Natural killer cell (primary cell): ENCODE measurements at regions not wholly inside any gene's neighbourhood (a gene's known extent, or its start where the extent isn't known, plus 50 kb on each side); places are given as distances from the start of the nearest gene placed in this dataset.

Experiments
- ATAC-seq, 3 donors: fragments of 150-1000 bp in 2 of 3; fragments of 200-7000 bp in 1 of 3; cut with Tn5 transposase; 1 replicate in 1 of 3; 2 replicates in 2 of 3; pipeline ENCODE4 v1.10.0; 2021; ENCODE audit warnings: mild to moderate bottlenecking in 2 of 3, moderate library complexity in 2 of 3
- DNase-seq, 2 donors: peaks; one replicate each; pipeline versions ENCODE4 v3.0.0 to v3.0.0-alpha.2; 2013 to 2021; ENCODE audit warnings: mixed read lengths in 1 of 2
- H3K27ac ChIP-seq: one replicate; pipeline ENCODE4 v1.5.1; 2013; ENCODE audit warnings: mild to moderate bottlenecking, low read length
- H3K27me3 ChIP-seq: one replicate; pipeline ENCODE4 v1.6.1; 2013; ENCODE audit warnings: low read length; ENCODE audit not compliant: control insufficient read depth, insufficient read depth
- H3K36me3 ChIP-seq: one replicate; pipeline ENCODE4 v1.6.1; 2013; ENCODE audit warnings: low read length; ENCODE audit not compliant: control insufficient read depth, insufficient read depth
- H3K4me1 ChIP-seq: one replicate; pipeline ENCODE4 v1.6.1; 2013; ENCODE audit warnings: low read length; ENCODE audit not compliant: control insufficient read depth, insufficient read depth
- H3K4me3 ChIP-seq: one replicate; pipeline ENCODE4 v1.5.1; 2013; ENCODE audit warnings: low read length
- H3K9me3 ChIP-seq: one replicate; pipeline ENCODE4 v1.6.1; 2013; ENCODE audit warnings: low read length; ENCODE audit not compliant: control insufficient read depth, insufficient read depth
- H3K27ac Mint-ChIP-seq, 2 donors: one replicate each; pipeline ENCODE4 v1.8.0; 2022; ENCODE audit warnings: mild to moderate bottlenecking in 2 of 2, mixed read lengths in 2 of 2, moderate library complexity in 1 of 2
- H3K27me3 Mint-ChIP-seq, 2 donors: one replicate each; pipeline ENCODE4 v1.8.0; 2022; ENCODE audit warnings: low read depth in 2 of 2, mixed read lengths in 2 of 2
- H3K36me3 Mint-ChIP-seq: one replicate; pipeline ENCODE4 v1.8.0; 2022; ENCODE audit warnings: mixed read lengths
- H3K4me1 Mint-ChIP-seq, 2 donors: one replicate each; pipeline ENCODE4 v1.8.0; 2022; ENCODE audit warnings: mixed read lengths in 2 of 2
- H3K4me3 Mint-ChIP-seq: one replicate; pipeline ENCODE4 v1.8.0; 2022; ENCODE audit warnings: mild to moderate bottlenecking, moderate library complexity, mixed read lengths
- H3K9me3 Mint-ChIP-seq, 2 donors: one replicate each; pipeline ENCODE4 v1.8.0; 2022; ENCODE audit warnings: mixed read lengths in 2 of 2
- CTCF ChIP-seq: fragments of 200-600 bp; IDR thresholded peaks from one replicate; pipeline ENCODE4 v1.8.0; 2022; ENCODE audit warnings: antibody characterized with exemption
- WGBS: methylation state at CpG from one replicate; pipeline ENCODE4 v1.1.7; 2013; ENCODE audit warnings: missing lambda C conversion rate; ENCODE audit not compliant: insufficient coverage; 5-methylcytosine and 5-hydroxymethylcytosine counted together
- intact Hi-C: fragments of 100-400 bp; cut with micrococcal nuclease; formaldehyde crosslinking; loops from one replicate; pipeline ENCODE4 v1.14.2; 2022

GRCh38 chr17:31788571-31788946 is 70.5 kb downstream of the COPRS start:
- H3K27me3 ChIP-seq = no peaks in the 10 kb centered on the region
- no peak overlapping the region for H3K4me3 ChIP-seq
- H3K27ac ChIP-seq = no peak overlapping the region
- H3K4me3 Mint-ChIP-seq = no peak overlapping the region
- TF ChIP-seq CTCF = no peak
- no peaks in the 10 kb centered on the region for H3K9me3 Mint-ChIP-seq
- peaks cover 0 to 7% of the 10 kb centered on the region in 2 donors for H3K4me1 Mint-ChIP-seq
- H3K27ac Mint-ChIP-seq = no peak overlapping the region
- DNase-seq = no peak
- intact Hi-C loops = no loop called here
- no peaks in the 10 kb centered on the region for H3K4me1 ChIP-seq
- peaks cover 11 to 14% of the 10 kb centered on the region in 2 donors for H3K27me3 Mint-ChIP-seq
- no peaks in the 10 kb centered on the region for H3K36me3 ChIP-seq
- WGBS = 79% methylated on average over 3 of the region's 3 CpGs
- ATAC-seq = no peak
- no peaks in the 10 kb centered on the region for H3K36me3 Mint-ChIP-seq
- H3K9me3 ChIP-seq = no peaks in the 10 kb centered on the region

GRCh38 chr17:31787857-31788570 is 71.0 kb downstream of the COPRS start:
- Mint-ChIP-seq H3K27ac (no peak overlapping the region), H3K9me3 (no peaks in the 10 kb centered on the region), H3K4me3 (no peak overlapping the region), H3K4me1 (peaks cover 0 to 7% of the 10 kb centered on the region in 2 donors), H3K36me3 (no peaks in the 10 kb centered on the region), H3K27me3 (peaks cover 11 to 16% of the 10 kb centered on the region in 2 donors)
- Histone ChIP-seq H3K27ac (no peak overlapping the region), H3K4me1 (no peaks in the 10 kb centered on the region), H3K9me3 (no peaks in the 10 kb centered on the region), H3K4me3 (no peak overlapping the region), H3K27me3 (no peaks in the 10 kb centered on the region), H3K36me3 (no peaks in the 10 kb centered on the region)
- no peak for DNase-seq
- intact Hi-C loops = no loop called here
- ATAC-seq = no peak
- no peak for TF ChIP-seq CTCF
- WGBS = 82% methylated on average over 7 of the region's 7 CpGs

GRCh38 chr17:31786796-31787481 is 72.1 kb downstream of the COPRS start:
- WGBS = 93% methylated on average over 4 of the region's 7 CpGs
- TF ChIP-seq CTCF = no peak
- no peak overlapping the region for H3K27ac Mint-ChIP-seq

More at GRCh38 chr17:31786796-31787481, 72.1 kb downstream of the COPRS start:
- H3K27me3 ChIP-seq = no peaks in the 10 kb centered on the region
- intact Hi-C loops = no loop called here
- peaks cover under 1 to 17% of the 10 kb centered on the region in 2 donors for H3K27me3 Mint-ChIP-seq
- no peaks in the 10 kb centered on the region for H3K4me1 ChIP-seq
- no peaks in the 10 kb centered on the region for H3K9me3 Mint-ChIP-seq
- ATAC-seq = no peak
- H3K9me3 ChIP-seq = no peaks in the 10 kb centered on the region
- peaks cover 0 to 1% of the 10 kb centered on the region in 2 donors for H3K4me1 Mint-ChIP-seq
- H3K4me3 ChIP-seq = no peak overlapping the region
- H3K4me3 Mint-ChIP-seq = no peak overlapping the region
- H3K27ac ChIP-seq = no peak overlapping the region
- H3K36me3 Mint-ChIP-seq = no peaks in the 10 kb centered on the region
- H3K36me3 ChIP-seq = no peaks in the 10 kb centered on the region
- no peak for DNase-seq
